Keratinocyte (primary cell): ENCODE measurements at regions not wholly inside any gene's neighbourhood (a gene's known extent, or its start where the extent isn't known, plus 50 kb on each side); places are given as distances from the start of the nearest gene placed in this dataset.

Experiments
- EZH2 ChIP-seq: IDR thresholded peaks from one replicate; pipeline ENCODE4 v1.6.1; 2012; ENCODE audit warnings: inconsistent platforms, mild to moderate bottlenecking, low read length, moderate library complexity
- TF ChIP-seq, protein P1 (sequence below), 3 experiments: IDR thresholded peaks in 1 of 3; conservative IDR thresholded peaks in 1 of 3; optimal IDR thresholded peaks in 1 of 3; 2 replicates in 2 of 3; 3 replicates in 1 of 3; pipeline versions ENCODE3 to v1.5.1; 2011; ENCODE audit warnings: low read length in 3 of 3, mild to moderate bottlenecking in 3 of 3, moderate library complexity in 2 of 3, control low read depth in 1 of 3, inconsistent platforms in 1 of 3; ENCODE audit not compliant: insufficient read depth in 2 of 3; ENCODE audit errors: extremely low read depth in 1 of 3

DNA sequence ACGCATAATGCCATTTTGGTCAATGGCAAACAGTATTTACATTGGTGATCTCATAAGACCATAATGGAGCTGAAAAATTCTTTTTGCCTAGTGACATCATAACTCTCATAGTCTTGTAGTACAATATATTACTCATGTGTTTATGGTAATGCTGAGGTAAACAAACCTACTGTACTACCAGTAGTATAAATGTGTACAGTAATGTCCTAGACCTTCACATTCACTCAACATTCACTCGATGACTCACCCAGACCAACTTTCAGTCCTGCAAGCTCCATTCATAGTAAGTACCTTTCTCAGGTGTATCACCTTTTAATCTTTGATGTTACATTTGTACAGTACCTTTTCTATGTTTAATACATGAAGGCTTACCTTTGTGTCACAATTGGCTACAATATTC lies 558.2 kb upstream of the PIK3C3 start:
- no peak for TF ChIP-seq EZH2
- TF ChIP-seq, protein P1, sequence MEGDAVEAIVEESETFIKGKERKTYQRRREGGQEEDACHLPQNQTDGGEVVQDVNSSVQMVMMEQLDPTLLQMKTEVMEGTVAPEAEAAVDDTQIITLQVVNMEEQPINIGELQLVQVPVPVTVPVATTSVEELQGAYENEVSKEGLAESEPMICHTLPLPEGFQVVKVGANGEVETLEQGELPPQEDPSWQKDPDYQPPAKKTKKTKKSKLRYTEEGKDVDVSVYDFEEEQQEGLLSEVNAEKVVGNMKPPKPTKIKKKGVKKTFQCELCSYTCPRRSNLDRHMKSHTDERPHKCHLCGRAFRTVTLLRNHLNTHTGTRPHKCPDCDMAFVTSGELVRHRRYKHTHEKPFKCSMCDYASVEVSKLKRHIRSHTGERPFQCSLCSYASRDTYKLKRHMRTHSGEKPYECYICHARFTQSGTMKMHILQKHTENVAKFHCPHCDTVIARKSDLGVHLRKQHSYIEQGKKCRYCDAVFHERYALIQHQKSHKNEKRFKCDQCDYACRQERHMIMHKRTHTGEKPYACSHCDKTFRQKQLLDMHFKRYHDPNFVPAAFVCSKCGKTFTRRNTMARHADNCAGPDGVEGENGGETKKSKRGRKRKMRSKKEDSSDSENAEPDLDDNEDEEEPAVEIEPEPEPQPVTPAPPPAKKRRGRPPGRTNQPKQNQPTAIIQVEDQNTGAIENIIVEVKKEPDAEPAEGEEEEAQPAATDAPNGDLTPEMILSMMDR (optimal IDR thresholded peaks at IDR 0.05 in 1 of 3, IDR thresholded peaks at IDR 0.05 in 1 of 3, conservative IDR thresholded peaks at IDR 0.05 in 1 of 3; ENCODE audit: extremely low read depth in 1 of 3, insufficient read depth in 2 of 3, low read length in 3 of 3) = no peak
